ENCODE measurements at regions not wholly inside any gene's neighbourhood (a gene's known extent, or its start where the extent isn't known, plus 50 kb on each side); places are given as distances from the start of the nearest gene placed in this dataset.

- TF ChIP-seq CTCF (IDR thresholded peaks at IDR 0.05 in 4 of 5, conservative IDR thresholded peaks at IDR 0.05 in 1 of 5): no peak
- TF ChIP-seq POLR2A (IDR thresholded peaks at IDR 0.05): no peak
Measured at GRCh38 chr2:221044781-221045180, 527.3 kb downstream of the EPHA4 start.

All from gastrocnemius medialis (tissue), 4 donors.